Activated CD8-positive, alpha-beta memory T cell treated with anti-CD3 and anti-CD28 coated beads for 48 hours (primary cell): ENCODE measurements at regions not wholly inside any gene's neighbourhood (a gene's known extent, or its start where the extent isn't known, plus 50 kb on each side); places are given as distances from the start of the nearest gene placed in this dataset.

ENCODE experiments used
- DNase-seq, 3 experiments: peaks; one replicate each; pipeline ENCODE4 v3.0.0-alpha.2; 2020; ENCODE audit warnings: low read depth in 2 of 3, low spot score in 2 of 3

DNA sequence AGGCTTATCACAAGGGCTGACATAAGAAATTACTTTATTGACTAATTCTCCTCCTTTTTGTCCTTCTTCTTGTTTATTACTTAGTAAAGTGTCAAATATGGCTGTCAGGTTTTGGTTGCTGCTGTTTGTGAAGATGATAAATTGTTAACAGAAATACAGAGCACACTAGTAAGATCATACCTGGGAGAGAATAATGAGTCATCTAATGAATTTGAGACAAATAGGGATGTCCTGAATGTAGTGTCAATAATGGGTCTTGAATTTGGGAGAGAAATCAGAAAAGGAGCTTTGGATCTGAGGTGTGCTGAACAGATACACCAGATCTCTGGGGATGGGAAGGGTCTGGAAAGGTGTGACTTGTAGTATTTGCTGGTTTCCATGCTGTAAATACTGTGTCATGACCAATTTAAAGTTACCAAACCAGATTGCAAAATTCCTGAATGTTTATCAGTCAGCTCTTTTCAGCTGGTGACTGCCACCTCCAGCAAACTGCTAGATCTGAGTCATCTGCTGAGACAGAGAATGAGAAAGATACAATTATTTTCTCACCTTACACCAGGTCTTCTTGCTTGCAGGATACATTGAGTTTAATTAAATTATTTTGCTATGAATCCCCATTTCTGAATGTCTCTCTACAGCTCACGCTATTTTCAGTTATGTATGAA is 76.7 kb upstream of the SATB1 start:
- no peak for DNase-seq

DNA sequence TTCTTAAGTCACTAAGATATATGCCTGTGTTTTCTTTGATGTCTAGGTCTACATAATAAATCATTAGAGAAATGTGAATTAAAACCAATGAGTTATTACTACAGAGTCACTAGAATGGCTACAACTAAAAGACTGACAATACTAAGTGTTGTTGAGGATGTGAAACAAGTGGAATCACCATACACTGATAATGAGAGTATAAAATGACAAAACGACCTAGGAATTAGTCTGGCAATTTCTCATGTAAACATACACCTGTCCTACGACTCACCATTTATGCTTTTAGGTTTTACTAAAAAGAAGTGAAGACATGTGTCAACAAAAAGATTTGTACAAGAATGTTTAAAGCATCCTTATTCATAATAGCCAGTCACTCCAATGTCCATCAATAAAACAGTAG is 75.2 kb upstream of the SATB1 start:
- no peak for DNase-seq

DNA sequence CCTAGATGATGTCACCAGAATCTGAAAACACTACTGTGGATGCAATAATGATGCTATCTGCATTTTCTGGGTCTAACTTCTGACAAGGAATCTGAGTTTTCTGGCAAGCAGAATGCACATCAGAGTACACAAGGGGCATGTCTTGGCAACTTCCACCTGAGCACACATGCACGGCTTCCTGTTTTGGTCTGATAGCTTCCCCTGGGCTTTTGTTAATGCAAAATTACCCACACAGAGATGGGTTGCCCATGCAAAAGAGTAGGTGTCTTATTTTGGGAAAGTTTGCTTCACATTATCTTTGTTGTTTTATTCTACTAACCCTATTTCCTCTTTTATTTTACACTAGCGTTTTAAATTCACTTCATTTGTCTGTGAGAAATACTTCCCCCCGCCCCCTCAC is 74.2 kb upstream of the SATB1 start:
- no peak for DNase-seq

DNA sequence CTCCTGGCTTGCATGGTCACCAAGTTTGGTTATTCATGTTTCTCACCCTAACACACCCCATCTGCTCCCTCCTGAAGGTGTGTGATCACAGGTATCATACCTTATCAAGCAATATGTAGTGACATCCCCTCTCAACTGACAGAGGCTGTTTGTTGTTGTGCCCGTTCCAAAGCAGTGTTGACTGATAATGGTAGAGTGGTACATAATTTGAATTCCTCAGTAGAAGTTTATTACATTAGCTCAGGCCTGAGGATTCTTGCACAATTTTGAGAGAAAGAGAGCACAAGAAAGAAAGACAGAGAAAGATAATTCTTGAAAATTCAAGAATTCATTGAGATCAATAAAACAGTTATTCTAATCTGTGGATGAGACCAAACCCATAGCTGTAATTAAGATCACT is 69.1 kb upstream of the SATB1 start:
- no peak for DNase-seq

DNA sequence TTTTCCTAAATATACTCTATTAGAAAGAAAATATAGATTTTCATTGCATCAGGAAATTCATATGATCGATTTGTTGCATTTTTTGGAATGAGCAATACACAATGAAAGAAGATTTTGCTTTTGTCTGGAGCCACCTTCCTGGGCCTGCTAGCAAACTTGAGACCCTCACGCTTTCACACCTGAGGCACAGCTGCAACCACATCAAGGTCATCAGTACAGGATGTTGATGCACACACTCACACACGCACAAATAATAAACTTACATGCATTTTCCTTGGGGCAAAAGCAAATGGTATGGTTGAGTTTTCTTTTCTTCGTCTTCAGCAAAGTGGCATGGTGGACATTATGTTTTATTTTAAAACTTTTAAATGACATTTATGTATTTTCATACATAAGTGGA is 64.8 kb upstream of the SATB1 start:
- DNase-seq, result no peak

DNA sequence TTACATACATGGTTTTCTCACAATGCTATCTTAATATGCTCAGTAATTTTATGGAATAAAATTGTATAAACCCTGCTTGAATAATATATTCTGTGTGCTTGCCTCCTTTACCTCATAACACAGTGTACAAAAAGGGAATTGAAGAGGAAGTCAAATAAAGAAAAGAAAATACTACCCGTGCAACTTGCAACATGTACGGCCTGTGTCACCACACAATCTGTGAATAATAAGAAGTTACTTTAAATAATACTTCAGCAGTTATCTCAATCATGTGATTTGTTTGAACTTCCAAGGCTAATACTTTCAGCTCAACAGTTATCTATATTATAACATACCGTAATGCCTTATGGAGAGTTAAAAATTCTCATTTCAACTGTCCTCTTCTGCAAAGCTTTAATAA is 58.1 kb upstream of the SATB1 start:
- DNase-seq, result no peak

DNA sequence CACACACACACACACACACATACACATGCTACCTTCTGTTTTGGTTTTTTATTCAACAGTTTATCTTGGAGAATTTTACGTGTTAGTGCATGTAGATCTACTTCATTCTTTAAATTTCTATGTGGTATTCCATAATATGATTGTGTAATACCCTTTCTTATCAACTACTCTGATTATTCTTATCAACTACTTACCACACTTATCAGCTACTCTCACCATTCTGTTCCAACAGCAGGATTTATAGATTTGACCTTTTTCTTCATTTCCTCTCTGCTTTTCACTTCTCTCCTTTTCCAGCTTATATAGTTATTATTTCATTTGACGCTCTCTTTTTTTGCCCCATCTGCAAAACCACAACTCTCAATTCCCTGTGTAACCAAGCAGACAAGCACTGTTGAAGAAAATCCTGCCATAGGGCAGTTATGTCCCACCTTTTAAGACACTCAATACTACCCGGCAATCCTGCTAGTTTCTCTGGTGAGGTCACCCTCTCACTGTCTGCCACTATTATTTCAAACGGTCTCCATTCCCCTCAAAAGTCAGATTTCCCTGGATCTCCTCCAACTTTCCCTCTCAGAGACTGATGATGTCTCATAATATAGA is 56.9 kb upstream of the SATB1 start:
- no peak for DNase-seq

DNA sequence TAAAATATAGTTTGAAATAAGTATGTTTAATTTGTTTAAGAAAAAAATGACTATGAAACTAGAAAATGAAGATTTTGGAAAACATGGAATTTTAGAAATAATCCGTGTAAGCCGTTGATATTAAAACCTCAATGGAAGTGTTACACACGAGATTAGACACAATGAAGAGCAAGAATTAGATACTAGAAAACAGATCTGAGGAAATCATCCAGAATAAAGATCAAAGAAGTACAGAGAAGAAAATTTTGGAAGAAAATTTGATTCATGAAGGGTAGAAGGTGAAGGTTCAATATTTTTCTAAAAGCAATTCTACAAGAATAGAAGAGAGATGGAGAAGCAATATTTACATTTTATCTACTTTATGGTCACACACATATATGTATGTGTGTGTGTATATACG is 52.5 kb upstream of the SATB1 start:
- DNase-seq, result no peak
